Lower leg skin (tissue), 3 donors: ENCODE measurements at regions not wholly inside any gene's neighbourhood (a gene's known extent, or its start where the extent isn't known, plus 50 kb on each side); places are given as distances from the start of the nearest gene placed in this dataset.

Experiments
- CTCF ChIP-seq, 3 donors: fragments of 450-650 bp; IDR thresholded peaks; one replicate each; pipeline ENCODE4 v1.5.1; 2016; ENCODE audit warnings: antibody characterized with exemption in 3 of 3, mild to moderate bottlenecking in 3 of 3, moderate library complexity in 2 of 3
- POLR2A ChIP-seq, 2 donors: fragments of 450-650 bp; IDR thresholded peaks; one replicate each; pipeline ENCODE4 v1.6.1; 2016 to 2017; ENCODE audit warnings: antibody characterized with exemption in 2 of 2, mild to moderate bottlenecking in 1 of 2, moderate library complexity in 1 of 2

GRCh38 chrX:113959912-113960626 lies 623.8 kb upstream of the HTR2C start:
- TF ChIP-seq CTCF (IDR thresholded peaks at IDR 0.05) (no peak), POLR2A (IDR thresholded peaks at IDR 0.05) (no peak)
